SK-N-MC (cell line): ENCODE measurements at regions not wholly inside any gene's neighbourhood (a gene's known extent, or its start where the extent isn't known, plus 50 kb on each side); places are given as distances from the start of the nearest gene placed in this dataset.

ENCODE experiments used
- EZH2 ChIP-seq: fragments of 200-600 bp; sonication (generic); IDR thresholded peaks from one replicate; pipeline ENCODE4 v1.6.1; 2017; ENCODE audit warnings: antibody characterized with exemption
- FOXP2 ChIP-seq: optimal IDR thresholded peaks from 2 replicates; pipeline ENCODE3; 2011; ENCODE audit warnings: mild to moderate bottlenecking, moderate library complexity; ENCODE audit not compliant: insufficient read depth; ENCODE audit errors: extremely low read length, control extremely low read depth
- POLR2AphosphoS5 ChIP-seq: IDR thresholded peaks from 2 replicates; pipeline ENCODE4 v1.6.1; 2012; ENCODE audit warnings: mild to moderate bottlenecking, low read depth, low read length, borderline replicate concordance

GRCh38 chr18:60865801-60866200, 467.4 kb upstream of the CDH20 start:
- TF ChIP-seq EZH2 (no peak), POLR2AphosphoS5 (no peak), FOXP2 (no peak)
